ENCODE measurements at regions not wholly inside any gene's neighbourhood (a gene's known extent, or its start where the extent isn't known, plus 50 kb on each side); places are given as distances from the start of the nearest gene placed in this dataset.
"Not testable (repeated sequence)": the region's sequence is repeated elsewhere in the genome, so short reads cannot be mapped to it uniquely, and the experiment has no call there.

DNA sequence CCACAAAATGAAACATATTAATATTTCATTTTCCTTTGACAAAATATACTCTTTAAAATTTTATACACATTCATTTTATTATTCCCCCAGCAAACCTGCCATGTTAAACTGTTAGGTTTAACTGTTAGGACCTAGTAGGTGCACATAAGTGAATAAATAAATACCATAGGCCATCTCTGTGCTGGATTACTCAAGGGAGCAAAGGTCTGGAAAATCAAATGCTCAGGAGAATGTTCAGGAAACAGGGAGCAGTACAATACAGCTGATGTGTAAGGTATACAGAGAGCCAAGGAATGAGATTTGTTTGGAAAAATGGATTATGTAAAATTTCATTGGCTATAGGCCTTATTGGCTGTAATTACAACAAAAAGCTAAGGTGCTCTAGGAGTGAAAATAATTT, 339.3 kb downstream of the BCKDHB start:
- no peak for DNase-seq

DNA sequence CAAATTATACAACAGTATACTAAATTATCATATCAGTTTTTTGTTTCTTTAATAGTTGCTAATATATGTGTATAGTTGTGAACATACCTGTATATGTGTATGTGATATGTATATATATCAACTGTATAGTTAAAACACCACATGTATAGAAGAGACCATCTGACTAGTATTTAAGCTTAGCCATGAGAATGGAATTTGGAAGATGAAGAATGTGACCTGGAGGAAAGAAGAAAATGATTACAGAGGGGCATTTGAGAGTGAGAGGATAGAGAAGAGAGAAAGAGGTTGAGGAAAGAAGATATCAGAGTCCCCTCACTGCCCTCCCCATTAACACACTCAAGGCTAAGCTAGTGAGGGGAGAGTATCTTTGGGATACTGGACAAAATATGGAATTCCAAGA, 335.9 kb downstream of the BCKDHB start:
- no peak for DNase-seq

DNA sequence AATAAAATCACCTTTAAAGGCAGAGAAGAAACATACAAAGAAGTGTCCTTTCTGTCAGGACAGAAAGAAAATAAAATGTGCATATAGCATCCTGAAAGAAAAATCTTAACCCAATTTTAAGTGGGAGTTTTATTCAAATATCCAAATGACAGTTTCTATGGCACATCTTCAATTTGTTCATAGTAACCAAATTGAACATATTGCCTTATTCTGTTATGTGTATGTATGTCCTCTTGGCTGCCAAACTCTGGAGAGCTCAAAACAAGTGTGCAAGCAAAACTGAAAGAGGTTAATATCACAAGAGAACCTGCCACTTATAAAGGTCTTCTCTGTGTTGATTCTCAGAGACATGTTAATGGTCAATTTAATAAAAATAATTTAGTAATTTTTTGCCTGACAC, 334.7 kb downstream of the BCKDHB start:
- no peak for DNase-seq

DNA sequence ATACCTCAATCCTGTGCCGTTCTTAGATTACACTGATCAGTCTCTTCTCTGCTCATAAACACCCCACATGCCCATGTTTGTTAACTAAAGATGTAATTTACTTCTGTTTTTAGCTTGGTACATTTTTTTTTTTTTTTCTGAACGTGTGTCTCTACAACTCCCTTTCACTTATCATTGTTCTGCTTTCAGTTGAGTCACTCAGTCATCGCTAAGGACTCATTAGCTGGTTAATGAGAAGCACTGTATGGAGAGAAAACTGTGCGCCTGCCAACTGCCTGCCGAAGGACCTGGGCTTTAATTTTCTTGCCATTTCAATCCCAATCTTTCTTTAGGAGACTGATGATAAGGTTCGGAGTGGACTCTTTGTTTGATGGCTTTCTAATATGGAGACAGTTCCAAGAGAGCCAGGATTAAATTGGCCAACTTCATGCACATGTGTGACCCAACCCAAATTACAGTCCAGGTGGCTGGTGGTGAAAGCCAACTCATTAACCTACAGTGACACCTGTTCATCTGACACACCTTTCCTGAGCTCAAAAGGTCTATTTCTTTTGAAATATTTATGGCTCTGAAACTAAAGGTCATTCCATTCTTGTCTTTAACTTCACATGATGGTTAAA, 334.1 kb downstream of the BCKDHB start:
- no peak for DNase-seq

DNA sequence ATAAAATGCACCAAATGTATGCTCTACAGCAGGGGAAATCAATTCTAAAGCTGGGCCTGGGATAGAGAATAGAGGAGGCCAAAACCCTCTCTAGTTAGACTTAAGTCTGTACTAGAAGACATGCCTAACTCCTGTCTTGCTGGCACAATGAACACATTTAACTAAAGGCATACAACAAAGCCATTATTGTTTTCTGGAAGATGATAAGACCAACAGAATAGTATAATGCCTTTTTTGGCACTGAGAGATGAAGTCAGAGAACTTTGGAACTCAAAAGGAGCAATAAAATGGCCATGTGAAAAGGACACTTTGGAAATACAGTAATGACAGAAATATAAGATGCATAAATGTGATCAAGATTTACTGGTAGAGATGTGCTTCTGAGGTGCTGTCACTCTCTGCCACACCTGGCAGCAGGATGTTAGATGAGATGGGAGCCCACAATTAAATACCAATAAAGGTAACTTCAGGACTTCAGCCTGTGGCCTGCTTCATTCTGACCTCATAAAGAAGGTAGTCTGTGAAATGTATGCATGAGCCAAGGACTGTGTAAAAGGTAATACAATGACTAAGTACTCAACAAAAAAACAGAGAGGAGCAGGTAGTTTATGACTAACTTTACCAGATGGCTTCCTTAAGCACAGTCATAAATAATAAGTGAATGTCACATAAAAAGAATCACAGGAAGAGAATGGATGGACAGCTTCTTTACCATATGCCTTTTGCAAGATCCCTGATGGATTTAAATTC, 333.4 kb downstream of the BCKDHB start:
- DNase-seq, result no peak

DNA sequence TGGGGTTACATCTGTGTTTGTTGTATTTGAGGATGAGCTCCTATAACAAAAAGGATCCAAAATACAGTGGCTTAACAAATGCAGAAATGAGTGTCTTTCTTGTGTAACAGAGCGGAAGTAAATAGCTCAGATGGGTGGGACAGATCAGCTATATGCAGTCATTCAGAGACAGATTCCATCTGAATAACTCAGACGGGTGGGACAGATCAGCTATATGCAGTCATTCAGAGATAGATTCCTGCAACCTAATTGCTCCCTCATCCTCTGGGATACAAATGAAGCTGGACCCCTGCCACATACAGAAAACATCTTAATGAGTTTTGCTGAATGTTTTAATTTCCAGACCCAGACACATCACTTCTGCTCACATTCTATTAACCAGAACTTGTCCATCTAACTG, 332.3 kb downstream of the BCKDHB start:
- no peak for DNase-seq

DNA sequence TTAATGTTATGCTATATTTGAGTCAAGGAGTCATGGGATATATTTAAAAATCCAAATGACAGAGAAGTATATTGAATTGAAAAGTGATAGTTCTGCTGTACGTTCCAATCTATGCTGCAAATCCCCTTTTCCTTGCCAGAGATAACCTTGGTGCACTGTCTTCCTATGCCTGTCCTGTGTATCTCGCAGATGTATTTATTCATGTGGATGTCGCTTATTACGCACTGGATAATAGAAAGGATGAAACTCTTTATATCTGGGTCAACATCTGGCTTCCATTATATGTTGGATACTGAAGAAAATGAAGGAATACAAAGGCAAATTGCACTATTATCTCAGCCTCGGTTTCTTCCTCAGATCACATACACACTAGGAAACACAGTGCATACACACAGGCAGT, 331.3 kb downstream of the BCKDHB start:
- no peak for DNase-seq

DNA sequence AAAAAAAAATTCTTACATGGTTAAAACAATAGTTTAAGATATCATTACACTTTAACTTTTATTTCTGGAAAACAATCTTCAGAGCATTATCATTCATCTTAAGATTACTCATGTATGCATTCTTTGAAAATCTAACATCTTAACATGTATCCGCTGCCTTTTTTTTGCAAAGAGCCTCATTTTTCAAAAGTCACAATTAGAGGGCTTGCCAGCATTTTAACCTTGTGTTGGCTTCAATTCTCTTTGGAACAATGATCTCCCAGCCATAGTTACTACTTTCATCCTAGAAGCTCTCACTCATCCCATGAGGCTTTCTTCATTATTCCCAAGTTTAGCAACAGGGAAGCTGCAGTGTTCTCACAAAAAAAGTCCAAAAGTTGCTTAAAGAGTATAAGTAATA, 330.8 kb downstream of the BCKDHB start:
- DNase-seq, result no peak

DNA sequence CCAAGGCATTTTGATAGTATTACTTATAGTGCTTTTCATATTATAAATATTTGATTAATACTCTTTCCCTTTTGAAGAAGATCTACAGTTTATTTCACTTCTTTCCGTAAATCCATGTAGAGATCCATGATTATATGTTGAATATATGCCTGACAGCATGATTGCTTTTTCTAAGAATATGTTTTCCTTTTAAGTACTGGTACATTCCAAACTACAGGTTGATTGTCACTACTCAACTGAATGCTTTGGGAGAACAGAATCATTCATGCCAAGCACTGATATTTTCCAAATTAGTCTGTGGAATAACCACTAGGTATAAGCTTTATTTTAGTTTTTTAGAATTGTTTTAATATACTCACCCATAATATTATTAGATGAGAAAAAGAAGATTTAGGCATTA, 330.2 kb downstream of the BCKDHB start:
- no peak for DNase-seq

DNA sequence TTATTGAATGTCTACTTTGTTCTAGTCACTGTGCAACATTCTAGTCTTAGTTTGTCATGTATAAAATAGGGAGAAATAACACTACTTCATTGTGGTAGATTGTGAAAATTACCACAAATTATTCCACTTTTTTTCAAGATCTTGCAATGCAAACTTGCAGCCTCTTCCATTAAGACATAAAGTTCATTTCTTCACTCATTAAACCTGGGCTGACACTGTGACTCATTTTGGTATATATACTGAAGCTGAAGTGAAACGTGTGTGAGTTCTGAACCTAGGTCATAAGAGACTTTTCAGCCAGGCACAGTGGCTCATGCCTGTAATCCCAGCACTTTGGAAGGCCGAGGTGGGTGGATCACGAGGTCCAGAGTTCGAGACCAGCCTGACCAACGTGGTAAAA, 329.0 kb downstream of the BCKDHB start:
- DNase-seq, result no peak

DNA sequence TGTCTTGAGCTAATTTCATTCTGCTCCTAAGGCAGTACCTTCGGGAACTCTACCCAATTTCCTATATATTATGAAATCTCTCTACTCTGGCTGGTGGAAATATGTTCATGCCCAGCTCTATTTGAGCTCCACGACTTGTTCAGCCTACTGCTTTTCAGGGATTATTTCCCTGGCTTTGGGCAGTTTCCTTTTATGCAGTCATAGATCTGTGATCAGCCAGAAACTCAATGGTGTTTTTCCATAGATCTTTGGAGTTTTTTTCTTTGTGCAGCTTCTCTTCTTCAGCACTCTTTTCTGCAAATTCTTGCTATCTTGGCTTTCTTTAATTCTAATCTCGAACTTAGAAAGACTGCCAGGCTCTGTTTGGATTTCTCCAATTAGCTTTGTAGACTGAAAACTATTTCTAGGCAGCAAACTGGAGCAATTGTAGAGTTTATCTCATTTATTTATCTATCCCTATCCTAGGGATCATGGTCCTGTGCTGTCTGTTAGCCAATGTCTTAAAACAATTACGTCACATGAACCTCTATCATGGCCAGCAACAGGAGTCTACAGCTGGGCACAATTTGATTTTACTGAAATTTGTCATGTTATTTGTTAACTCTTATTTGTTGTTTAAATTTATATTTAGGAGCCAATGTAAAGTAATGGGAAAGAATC, 328.4 kb downstream of the BCKDHB start:
- DNase-seq, result peak; percentile 15

DNA sequence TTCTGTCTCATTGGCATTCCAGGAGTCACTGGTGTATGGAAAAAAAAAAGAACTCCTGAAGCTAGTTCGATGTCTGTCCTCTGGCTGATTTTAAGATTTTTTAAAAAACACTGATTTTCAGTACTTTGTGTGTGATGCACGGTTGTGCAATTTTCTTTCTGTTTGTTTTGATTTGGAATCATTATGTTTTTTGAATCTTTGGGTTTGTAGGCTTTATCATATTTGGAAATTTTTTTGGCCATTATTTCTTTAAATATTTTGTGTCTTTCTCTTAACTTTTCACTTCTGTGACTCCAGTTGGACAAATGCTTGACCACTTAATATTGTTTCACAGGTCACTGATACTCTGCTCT, 327.2 kb downstream of the BCKDHB start:
- no peak for DNase-seq

DNA sequence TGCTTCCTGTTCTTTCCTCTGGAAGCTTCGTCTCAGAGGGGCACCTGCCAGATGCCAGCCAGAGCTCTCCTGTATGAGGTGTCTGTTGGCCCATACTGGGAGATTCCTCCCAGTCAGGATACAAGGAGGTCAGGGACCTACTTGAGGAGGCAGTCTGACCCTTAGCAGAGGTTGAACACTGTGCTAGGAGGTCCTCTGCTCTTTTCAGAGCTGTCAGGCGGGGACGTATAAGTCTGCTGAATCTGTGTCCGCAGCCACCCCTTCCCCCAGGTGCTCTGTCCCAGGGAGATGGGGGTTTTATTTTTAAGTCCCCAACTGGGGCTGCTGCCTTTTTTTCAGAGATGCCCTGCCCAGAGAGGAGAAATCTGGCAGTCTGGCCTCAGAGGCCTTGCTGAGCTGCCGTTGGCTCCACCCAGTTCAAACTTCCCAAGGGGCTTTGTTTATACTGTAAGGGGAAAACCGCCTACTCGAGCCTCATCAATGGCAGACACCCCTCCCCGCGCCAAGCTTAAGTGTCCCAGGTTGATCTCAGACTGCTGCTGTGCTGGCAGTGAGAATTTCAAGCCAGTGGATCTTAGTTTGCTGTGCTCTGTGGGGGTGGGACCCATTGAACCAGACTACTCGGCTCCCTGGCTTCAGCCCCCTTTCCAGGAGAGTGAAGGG, 326.7 kb downstream of the BCKDHB start:
- DNase-seq, result no peak

DNA sequence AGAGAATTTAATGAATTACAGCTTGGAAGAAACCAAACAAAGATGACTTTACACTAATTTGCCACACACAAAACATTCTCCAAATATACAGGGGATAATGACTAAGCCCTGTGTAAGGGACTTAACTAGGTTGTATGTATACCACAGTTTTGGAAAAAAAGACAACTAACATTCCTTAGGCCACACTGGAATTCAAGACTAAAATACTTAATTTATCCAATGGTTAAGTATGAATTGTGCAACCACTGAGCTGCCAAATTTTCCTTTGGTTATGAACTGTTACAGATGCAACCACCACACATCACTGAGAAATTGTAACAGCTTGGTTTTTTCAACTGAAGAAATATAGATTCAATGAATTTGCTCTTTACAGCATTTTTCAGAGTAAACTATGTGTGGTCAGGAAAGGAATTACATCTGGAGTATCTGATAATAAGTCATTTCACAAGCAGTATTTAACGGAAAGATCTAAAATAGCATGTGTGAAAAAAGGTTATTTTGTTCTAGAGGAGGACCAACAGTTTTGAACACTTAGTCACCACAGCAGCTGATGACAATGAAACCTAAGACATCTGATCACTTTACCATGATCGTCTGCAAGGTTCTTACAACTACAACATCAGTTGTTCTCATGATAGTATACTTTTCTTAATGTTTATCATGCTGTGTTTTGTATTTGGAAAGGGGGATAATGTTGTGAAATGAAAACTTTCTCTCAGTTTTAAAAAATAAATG, 318.8 kb downstream of the BCKDHB start:
- no peak for DNase-seq

DNA sequence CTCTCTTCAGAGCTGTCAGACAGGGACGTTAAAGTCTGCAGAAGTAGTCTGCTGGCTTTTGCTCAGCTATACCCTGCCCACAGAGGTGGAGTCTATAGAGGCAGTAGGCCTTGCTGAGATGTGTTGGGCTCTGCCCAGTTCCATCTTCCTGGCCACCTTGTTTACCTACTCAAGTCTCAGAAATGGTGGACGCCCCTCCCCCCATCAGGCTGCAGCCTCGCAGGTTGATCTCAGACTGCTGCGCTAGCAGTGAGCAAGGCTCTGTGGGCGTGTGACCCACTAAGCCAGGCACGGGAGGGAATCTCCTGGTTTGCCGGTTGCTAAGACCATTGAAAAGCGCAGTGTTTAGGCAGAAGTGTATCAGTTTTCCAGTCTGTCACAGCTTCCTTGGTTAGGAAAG, 305.0 kb downstream of the BCKDHB start:
- DNase-seq, result no peak

DNA sequence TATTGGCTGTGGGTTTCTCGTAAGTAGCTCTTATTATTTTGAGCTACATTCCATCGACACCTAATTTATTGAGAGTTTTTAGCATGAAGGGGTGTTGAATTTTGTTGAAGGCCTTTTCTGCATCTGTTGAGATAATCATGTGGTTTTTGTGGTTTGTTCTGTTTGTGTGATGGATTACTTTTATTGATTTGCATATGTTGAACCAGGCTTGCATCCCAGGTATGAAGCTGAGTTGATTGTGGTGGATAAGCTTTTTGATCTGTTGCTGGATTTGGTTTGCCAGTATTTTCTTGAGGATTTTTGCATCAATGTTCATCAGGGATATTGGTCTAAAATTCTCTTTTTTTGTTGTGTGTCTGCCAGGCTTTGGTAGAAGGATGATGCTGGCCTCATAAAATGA, 301.5 kb downstream of the BCKDHB start:
- not testable (repeated sequence) for DNase-seq

DNA sequence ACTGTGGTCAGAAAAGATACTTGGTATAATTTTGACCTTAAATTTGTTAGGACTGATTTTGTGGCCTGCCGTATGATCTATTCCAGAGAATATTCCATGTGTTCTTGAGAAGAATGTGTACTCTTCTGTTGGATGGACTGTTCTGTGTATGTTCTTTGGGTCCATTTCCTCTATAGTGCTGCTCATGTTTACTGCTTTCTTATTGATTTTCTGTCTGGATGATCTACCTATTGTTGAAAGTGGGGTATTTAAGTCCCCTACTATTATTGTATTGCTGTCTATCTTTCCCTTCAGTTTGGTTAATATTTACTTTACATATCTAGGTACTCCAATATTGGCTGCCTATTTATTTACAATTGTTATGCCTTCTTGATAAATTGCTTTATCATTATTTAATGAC, 298.4 kb downstream of the BCKDHB start:
- DNase-seq, result no peak

DNA sequence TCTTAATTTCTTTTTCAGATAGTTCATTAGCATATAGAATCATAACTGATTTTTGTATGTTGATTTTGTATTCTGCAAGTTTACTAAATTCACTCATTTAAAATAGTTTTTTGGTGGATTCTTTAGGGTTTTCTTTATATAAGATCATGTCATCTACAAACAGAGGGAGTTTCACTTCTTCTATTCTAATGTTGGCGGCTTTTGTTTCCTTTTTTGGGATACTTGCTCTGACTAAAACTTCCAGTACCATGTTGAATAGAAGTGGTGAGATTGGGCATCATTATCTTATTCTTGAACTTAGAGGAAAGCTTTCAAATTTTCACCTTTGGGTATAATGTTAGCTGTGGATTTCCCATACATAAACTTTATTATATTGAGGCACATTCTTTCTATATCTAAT, 296.9 kb downstream of the BCKDHB start:
- DNase-seq, result no peak

DNA sequence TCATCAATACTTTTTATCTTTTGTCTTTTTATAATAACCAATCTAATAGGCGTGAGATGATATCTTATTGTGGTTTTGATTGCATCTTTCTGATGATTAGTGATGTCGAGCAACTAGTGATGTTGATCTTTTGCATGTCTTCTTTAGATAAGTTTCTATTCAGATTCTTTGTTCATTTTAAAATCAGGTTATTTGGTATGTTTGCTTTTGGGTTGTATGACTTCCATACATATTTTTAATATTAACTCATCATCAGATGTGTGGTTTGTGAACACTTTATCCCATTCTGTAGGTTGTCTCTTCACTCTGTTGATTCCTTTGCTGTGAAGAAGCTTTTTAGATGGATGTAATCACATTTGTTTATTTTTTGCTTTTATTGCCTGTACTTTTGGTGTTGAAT, 295.8 kb downstream of the BCKDHB start:
- DNase-seq, result no peak

Data from hindlimb muscle (tissue), 1 donor.